WTC11 (cell line): ENCODE measurements at regions not wholly inside any gene's neighbourhood (a gene's known extent, or its start where the extent isn't known, plus 50 kb on each side); places are given as distances from the start of the nearest gene placed in this dataset.

Source experiments
- ATAC-seq: fragments of 200-7000 bp; cut with Tn5 transposase; 2 replicates; pipeline ENCODE4 v1.10.0; 2021; ENCODE audit warnings: mild to moderate bottlenecking, moderate library complexity
- CTCF ChIA-PET: fragments of 300-600 bp; sonication (Branson Sonifier 250); formaldehyde crosslinking; loops from one replicate; lab custom pipeline; 2021; ENCODE audit warnings: antibody characterized with exemption; lab: Charles Lee
- POLR2A ChIA-PET: fragments of 350-600 bp; sonication (Branson Sonifier 250); formaldehyde crosslinking; loops from one replicate; lab custom pipeline; 2021; ENCODE audit warnings: antibody characterized with exemption; lab: Charles Lee
- DNase-seq: peaks from one replicate; pipeline ENCODE4 v3.0.0; 2021; ENCODE audit warnings: low spot score
- H3K27ac Mint-ChIP-seq: 2 replicates; pipeline ENCODE4 v1.8.0; 2021; ENCODE audit warnings: mixed read lengths
- H3K27me3 Mint-ChIP-seq: 2 replicates; pipeline ENCODE4 v1.8.0; 2021; ENCODE audit warnings: low read depth, mild to moderate bottlenecking, moderate library complexity, mixed read lengths
- H3K36me3 Mint-ChIP-seq: 2 replicates; pipeline ENCODE4 v1.8.0; 2021; ENCODE audit warnings: mixed read lengths
- H3K4me1 Mint-ChIP-seq: 2 replicates; pipeline ENCODE4 v1.8.0; 2022; ENCODE audit warnings: mixed read lengths
- H3K4me3 Mint-ChIP-seq: 2 replicates; pipeline ENCODE4 v1.8.0; 2021; ENCODE audit warnings: mild to moderate bottlenecking, moderate library complexity, mixed read lengths
- H3K9me3 Mint-ChIP-seq: 2 replicates; pipeline ENCODE4 v1.8.0; 2021; ENCODE audit warnings: mixed read lengths
- FOXP1 ChIP-seq: sonication (generic); formaldehyde crosslinking; IDR thresholded peaks from 2 replicates; pipeline ENCODE4 v1.8.0; 2022; ENCODE audit warnings: missing genetic modification reagents, mild to moderate bottlenecking, moderate library complexity, borderline replicate concordance
- GABPB1 ChIP-seq: sonication (generic); formaldehyde crosslinking; IDR thresholded peaks from 2 replicates; pipeline ENCODE4 v1.8.1; 2023; ENCODE audit warnings: mild to moderate bottlenecking, missing genetic modification reagents
- GRHL2 ChIP-seq: fragments of 250-450 bp; sonication (Bioruptor Pico); IDR thresholded peaks from 2 replicates; pipeline ENCODE4 v1.8.0; 2022; ENCODE audit warnings: mild to moderate bottlenecking, moderate library complexity; ENCODE audit not compliant: insufficient replicate concordance, severe bottlenecking
- IRF2 ChIP-seq: sonication (generic); formaldehyde crosslinking; IDR thresholded peaks from 2 replicates; pipeline ENCODE4 v1.8.0; 2022; ENCODE audit warnings: low read depth, missing genetic modification reagents, borderline replicate concordance
- NFE2L1 ChIP-seq: sonication (generic); formaldehyde crosslinking; IDR thresholded peaks from 2 replicates; pipeline ENCODE4 v1.8.1; 2023; ENCODE audit warnings: missing genetic modification reagents
- NFYB ChIP-seq: sonication (generic); formaldehyde crosslinking; conservative IDR thresholded peaks from 2 replicates; pipeline ENCODE4 v1.8.0; 2022; ENCODE audit warnings: low read depth, missing genetic modification reagents
- NR3C1 ChIP-seq: sonication (generic); formaldehyde crosslinking; conservative IDR thresholded peaks from 2 replicates; pipeline ENCODE4 v1.8.1; 2023; ENCODE audit warnings: low read depth, mild to moderate bottlenecking, missing genetic modification reagents
- SMAD3 ChIP-seq: sonication (generic); formaldehyde crosslinking; IDR thresholded peaks from 2 replicates; pipeline ENCODE4 v1.8.0; 2022; ENCODE audit warnings: missing genetic modification reagents, mild to moderate bottlenecking, borderline replicate concordance
- TCF7 ChIP-seq: sonication (generic); formaldehyde crosslinking; IDR thresholded peaks from 2 replicates; pipeline ENCODE4 v1.8.0; 2022; ENCODE audit warnings: mild to moderate bottlenecking, low read depth, missing genetic modification reagents, moderate library complexity
- TP53 ChIP-seq: sonication (generic); formaldehyde crosslinking; IDR thresholded peaks from 2 replicates; pipeline ENCODE4 v1.8.1; 2023; ENCODE audit warnings: mild to moderate bottlenecking, missing genetic modification reagents
- ZNF121 ChIP-seq: sonication (generic); formaldehyde crosslinking; IDR thresholded peaks from 2 replicates; pipeline ENCODE4 v1.8.0; 2023; ENCODE audit warnings: missing genetic modification reagents
- ZNF263 ChIP-seq: sonication (generic); formaldehyde crosslinking; IDR thresholded peaks from 2 replicates; pipeline ENCODE4 v1.8.1; 2022; ENCODE audit warnings: low read depth, mild to moderate bottlenecking, moderate library complexity, missing genetic modification reagents
- ZNF396 ChIP-seq: fragments of 250-450 bp; sonication (Bioruptor Pico); IDR thresholded peaks from 2 replicates; pipeline ENCODE4 v1.8.0; 2021; ENCODE audit warnings: mild to moderate bottlenecking, moderate library complexity, borderline replicate concordance
- ZNF423 ChIP-seq: fragments of 250-450 bp; sonication (Bioruptor Pico); IDR thresholded peaks from 2 replicates; pipeline ENCODE4 v2.1.2; 2022; ENCODE audit warnings: mild to moderate bottlenecking, moderate library complexity
- TF ChIP-seq, protein P1 (sequence below): fragments of 250-450 bp; sonication (Bioruptor Pico); IDR thresholded peaks from 2 replicates; pipeline ENCODE4 v2.1.2; 2022; ENCODE audit warnings: mild to moderate bottlenecking, moderate library complexity
- TF ChIP-seq, protein P2 (sequence below): sonication (generic); formaldehyde crosslinking; IDR thresholded peaks from 2 replicates; pipeline ENCODE4 v1.8.1; 2022; ENCODE audit warnings: low read depth, mild to moderate bottlenecking, moderate library complexity, missing genetic modification reagents, borderline replicate concordance
- TF ChIP-seq, protein P3 (sequence below): fragments of 200-600 bp; IDR thresholded peaks from 2 replicates; pipeline ENCODE4 v1.8.0; 2022; ENCODE audit warnings: antibody characterized with exemption
- TF ChIP-seq, protein P4 (sequence below): sonication (generic); formaldehyde crosslinking; IDR thresholded peaks from 2 replicates; pipeline ENCODE4 v1.8.1; 2023; ENCODE audit warnings: mild to moderate bottlenecking, missing genetic modification reagents
- TF ChIP-seq, protein P5 (sequence below): sonication (generic); formaldehyde crosslinking; conservative IDR thresholded peaks from 2 replicates; pipeline ENCODE4 v1.8.1; 2023; ENCODE audit warnings: mild to moderate bottlenecking, low read depth, missing genetic modification reagents, moderate library complexity

DNA sequence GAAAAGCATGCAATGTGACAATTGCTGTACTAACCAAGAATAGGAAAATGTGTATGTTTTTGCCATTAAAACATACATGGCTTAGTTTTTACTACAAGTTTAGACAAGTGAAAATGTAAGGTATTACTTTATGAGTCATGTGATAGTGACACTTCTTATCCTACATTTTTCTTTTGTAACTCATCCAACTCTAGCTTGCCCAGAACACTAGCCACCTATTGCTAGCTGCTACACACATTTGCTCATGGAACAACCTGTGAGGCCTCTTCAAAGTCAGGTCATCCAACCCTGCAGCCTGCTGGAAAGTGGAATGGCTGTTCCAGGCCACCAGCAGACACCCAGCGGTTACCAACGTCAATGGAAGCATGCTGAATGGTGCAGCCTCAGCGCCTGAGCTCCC is 1043.9 kb downstream of the TMEM182 start (continued):
- no peak for TF ChIP-seq FOXP1 (CRISPR knock-in tag)
- no peak for TF ChIP-seq ZNF263
- TF ChIP-seq, protein P1, sequence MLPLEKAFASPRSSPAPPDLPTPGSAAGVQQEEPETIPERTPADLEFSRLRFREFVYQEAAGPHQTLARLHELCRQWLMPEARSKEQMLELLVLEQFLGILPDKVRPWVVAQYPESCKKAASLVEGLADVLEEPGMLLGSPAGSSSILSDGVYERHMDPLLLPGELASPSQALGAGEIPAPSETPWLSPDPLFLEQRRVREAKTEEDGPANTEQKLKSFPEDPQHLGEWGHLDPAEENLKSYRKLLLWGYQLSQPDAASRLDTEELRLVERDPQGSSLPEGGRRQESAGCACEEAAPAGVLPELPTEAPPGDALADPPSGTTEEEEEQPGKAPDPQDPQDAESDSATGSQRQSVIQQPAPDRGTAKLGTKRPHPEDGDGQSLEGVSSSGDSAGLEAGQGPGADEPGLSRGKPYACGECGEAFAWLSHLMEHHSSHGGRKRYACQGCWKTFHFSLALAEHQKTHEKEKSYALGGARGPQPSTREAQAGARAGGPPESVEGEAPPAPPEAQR (CRISPR knock-in tag): no peak
- TF ChIP-seq GRHL2: no peak
- TF ChIP-seq TP53 (CRISPR knock-in tag): no peak
- TF ChIP-seq NFE2L1 (CRISPR knock-in tag): no peak
- no peak for TF ChIP-seq NFYB (CRISPR knock-in tag)
- TF ChIP-seq ZNF121 (CRISPR knock-in tag): no peak
- no peak for TF ChIP-seq ZNF396 (CRISPR knock-in tag)
- no peak for TF ChIP-seq SMAD3 (CRISPR knock-in tag)
- no peak for TF ChIP-seq TCF7
- TF ChIP-seq, protein P2, sequence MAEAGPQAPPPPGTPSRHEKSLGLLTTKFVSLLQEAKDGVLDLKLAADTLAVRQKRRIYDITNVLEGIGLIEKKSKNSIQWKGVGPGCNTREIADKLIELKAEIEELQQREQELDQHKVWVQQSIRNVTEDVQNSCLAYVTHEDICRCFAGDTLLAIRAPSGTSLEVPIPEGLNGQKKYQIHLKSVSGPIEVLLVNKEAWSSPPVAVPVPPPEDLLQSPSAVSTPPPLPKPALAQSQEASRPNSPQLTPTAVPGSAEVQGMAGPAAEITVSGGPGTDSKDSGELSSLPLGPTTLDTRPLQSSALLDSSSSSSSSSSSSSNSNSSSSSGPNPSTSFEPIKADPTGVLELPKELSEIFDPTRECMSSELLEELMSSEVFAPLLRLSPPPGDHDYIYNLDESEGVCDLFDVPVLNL (CRISPR knock-in tag): no peak
- TF ChIP-seq GABPB1: no peak
- TF ChIP-seq, protein P3, sequence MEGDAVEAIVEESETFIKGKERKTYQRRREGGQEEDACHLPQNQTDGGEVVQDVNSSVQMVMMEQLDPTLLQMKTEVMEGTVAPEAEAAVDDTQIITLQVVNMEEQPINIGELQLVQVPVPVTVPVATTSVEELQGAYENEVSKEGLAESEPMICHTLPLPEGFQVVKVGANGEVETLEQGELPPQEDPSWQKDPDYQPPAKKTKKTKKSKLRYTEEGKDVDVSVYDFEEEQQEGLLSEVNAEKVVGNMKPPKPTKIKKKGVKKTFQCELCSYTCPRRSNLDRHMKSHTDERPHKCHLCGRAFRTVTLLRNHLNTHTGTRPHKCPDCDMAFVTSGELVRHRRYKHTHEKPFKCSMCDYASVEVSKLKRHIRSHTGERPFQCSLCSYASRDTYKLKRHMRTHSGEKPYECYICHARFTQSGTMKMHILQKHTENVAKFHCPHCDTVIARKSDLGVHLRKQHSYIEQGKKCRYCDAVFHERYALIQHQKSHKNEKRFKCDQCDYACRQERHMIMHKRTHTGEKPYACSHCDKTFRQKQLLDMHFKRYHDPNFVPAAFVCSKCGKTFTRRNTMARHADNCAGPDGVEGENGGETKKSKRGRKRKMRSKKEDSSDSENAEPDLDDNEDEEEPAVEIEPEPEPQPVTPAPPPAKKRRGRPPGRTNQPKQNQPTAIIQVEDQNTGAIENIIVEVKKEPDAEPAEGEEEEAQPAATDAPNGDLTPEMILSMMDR: no peak

DNA sequence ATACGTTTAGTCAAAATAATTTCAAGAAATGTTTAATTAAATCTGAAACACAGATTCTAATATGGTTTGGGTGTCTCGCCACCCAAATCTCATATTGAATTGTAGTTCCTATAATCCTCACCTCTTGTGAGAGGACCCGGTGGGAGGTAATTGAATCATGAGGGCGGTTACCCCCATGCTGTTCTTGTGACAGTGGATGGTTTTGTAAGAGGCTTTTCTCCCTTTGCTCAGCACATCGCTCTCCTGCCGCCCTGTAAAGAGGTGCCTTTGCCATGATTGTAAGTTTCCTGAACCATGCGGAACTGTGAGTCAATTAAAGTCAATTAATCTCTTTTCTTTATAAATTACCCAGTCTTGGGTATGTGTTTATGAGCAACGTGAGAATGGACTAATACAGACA is 1045.1 kb upstream of the POU3F3 start:
- H3K4me3 Mint-ChIP-seq: no peak overlapping the region
- no peak for DNase-seq
- POLR2A ChIA-PET: no interaction called here
- peaks cover 12% of the 10 kb centered on the region for H3K27me3 Mint-ChIP-seq
- no peak overlapping the region for H3K27ac Mint-ChIP-seq
- TF ChIP-seq GRHL2: no peak
- TF ChIP-seq ZNF423 (CRISPR knock-in tag): 0 out of 2 replicates have a peak, but pooled peaks have one; percentile 8
- TF ChIP-seq, all 79 proteins: peak for 1
- no peak for ATAC-seq
- H3K4me1 Mint-ChIP-seq: peaks cover 34% of the 10 kb centered on the region
- CTCF ChIA-PET: no interaction called here
- no peaks in the 10 kb centered on the region for H3K36me3 Mint-ChIP-seq
- peaks cover 3% of the 10 kb centered on the region; the same call in 1 of the 2 replicates for H3K9me3 Mint-ChIP-seq

DNA sequence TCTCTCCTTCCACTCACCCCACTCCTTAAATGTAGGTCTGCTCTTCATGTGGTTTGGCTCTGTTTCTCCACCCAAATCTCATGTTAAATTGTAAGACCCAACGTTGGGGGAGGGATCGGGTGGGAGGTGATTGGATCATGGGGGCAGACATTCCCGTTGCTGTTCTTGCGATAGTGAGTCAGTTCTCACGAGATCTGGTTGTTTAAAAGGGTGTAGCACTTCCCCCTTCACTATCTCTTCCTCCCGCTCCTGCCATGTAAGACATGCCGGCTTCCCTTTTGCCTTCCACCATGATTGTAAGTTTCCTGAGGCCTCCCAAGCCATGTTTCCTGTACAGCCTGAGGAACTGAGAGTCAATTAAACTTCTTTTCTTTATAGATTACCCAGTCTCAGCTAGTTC is 1044.5 kb upstream of the POU3F3 start:
- DNase-seq (no peak), ATAC-seq (no peak)
- Mint-ChIP-seq H3K4me1 (peaks cover 32% of the 10 kb centered on the region), H3K9me3 (peaks cover 3% of the 10 kb centered on the region; the same call in 1 of the 2 replicates), H3K27ac (no peak overlapping the region), H3K27me3 (peaks cover 12% of the 10 kb centered on the region), H3K4me3 (no peak overlapping the region), H3K36me3 (no peaks in the 10 kb centered on the region)
- POLR2A ChIA-PET: no interaction called here
- CTCF ChIA-PET: no interaction called here
- no peak for TF ChIP-seq ZNF121 (CRISPR knock-in tag)
- TF ChIP-seq, protein P4, sequence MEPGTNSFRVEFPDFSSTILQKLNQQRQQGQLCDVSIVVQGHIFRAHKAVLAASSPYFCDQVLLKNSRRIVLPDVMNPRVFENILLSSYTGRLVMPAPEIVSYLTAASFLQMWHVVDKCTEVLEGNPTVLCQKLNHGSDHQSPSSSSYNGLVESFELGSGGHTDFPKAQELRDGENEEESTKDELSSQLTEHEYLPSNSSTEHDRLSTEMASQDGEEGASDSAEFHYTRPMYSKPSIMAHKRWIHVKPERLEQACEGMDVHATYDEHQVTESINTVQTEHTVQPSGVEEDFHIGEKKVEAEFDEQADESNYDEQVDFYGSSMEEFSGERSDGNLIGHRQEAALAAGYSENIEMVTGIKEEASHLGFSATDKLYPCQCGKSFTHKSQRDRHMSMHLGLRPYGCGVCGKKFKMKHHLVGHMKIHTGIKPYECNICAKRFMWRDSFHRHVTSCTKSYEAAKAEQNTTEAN (CRISPR knock-in tag): no peak

DNA sequence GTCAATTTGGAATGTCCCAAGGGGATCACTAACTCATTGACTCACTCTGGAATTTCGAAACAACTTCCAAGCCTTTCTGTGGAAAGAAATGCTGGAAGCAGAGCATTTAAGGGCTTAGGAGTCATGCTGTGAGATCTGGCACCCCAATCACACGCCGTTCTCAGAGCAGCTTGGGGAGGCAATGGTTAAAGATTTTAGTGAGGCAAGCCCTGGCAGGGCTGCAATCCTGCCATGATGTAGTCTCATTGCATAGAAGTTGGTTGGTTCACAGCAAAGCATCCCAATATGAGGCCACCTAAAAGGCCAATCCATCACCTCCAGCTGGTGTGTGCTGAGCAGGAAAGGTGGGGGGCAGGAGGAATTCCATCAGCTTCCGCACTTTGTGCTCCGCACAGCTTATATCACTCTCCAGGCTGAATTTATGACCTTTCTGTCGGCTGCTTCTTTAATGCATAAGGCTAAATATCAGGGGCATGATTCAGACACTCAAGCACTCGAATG is 1043.9 kb upstream of the POU3F3 start:
- Mint-ChIP-seq H3K4me3 (no peak overlapping the region), H3K36me3 (no peaks in the 10 kb centered on the region), H3K27me3 (peaks cover 12% of the 10 kb centered on the region), H3K9me3 (peaks cover 3% of the 10 kb centered on the region; the same call in 1 of the 2 replicates), H3K27ac (no peak overlapping the region), H3K4me1 (peaks cover 32% of the 10 kb centered on the region)
- CTCF ChIA-PET: no interaction called here
- DNase-seq (no peak), ATAC-seq (peak; percentile 55)
- POLR2A ChIA-PET: no interaction called here
- TF ChIP-seq NR3C1 (CRISPR knock-in tag) (no peak), IRF2 (no peak)
- TF ChIP-seq, protein P5, sequence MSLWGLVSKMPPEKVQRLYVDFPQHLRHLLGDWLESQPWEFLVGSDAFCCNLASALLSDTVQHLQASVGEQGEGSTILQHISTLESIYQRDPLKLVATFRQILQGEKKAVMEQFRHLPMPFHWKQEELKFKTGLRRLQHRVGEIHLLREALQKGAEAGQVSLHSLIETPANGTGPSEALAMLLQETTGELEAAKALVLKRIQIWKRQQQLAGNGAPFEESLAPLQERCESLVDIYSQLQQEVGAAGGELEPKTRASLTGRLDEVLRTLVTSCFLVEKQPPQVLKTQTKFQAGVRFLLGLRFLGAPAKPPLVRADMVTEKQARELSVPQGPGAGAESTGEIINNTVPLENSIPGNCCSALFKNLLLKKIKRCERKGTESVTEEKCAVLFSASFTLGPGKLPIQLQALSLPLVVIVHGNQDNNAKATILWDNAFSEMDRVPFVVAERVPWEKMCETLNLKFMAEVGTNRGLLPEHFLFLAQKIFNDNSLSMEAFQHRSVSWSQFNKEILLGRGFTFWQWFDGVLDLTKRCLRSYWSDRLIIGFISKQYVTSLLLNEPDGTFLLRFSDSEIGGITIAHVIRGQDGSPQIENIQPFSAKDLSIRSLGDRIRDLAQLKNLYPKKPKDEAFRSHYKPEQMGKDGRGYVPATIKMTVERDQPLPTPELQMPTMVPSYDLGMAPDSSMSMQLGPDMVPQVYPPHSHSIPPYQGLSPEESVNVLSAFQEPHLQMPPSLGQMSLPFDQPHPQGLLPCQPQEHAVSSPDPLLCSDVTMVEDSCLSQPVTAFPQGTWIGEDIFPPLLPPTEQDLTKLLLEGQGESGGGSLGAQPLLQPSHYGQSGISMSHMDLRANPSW: no peak
